ENCODE measurements at regions not wholly inside any gene's neighbourhood (a gene's known extent, or its start where the extent isn't known, plus 50 kb on each side); places are given as distances from the start of the nearest gene placed in this dataset.

DNA sequence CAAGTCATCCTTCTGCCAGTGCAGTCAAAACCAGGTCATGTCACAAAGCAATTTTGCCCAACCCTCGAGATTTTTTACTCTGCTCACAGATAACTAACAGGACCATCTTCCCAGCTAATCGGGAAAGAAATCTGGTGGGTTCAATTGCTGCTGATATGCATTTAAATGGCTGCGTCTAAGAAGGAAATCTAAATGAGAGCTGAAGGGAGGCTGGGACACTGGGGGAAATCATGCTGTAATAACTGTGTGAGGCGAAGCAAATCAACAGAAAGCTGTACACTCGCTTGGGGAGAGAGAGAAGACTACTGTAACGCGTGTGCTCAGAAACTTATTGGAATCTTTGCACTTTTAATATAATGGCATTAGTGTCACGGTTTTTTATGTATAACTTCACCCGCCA lies 535.0 kb downstream of the CDK5RAP2 start:
- H3K4me3 ChIP-seq (ENCODE audit: low read depth, low read length), result no peak overlapping the region
- no peak for TF ChIP-seq CTCF (IDR thresholded peaks at IDR 0.05; ENCODE audit: low read depth, low read length, missing control alignments)
- DNase-seq (ENCODE audit: low read depth), result no peak

- no peak for TF ChIP-seq CTCF (IDR thresholded peaks at IDR 0.05; ENCODE audit: low read depth, low read length, missing control alignments)
- no peak overlapping the region for H3K4me3 ChIP-seq (ENCODE audit: low read depth, low read length)
- DNase-seq (ENCODE audit: low read depth), result no peak
Measured at GRCh38 chr9:120043448-120043847, 536.5 kb downstream of the CDK5RAP2 start.

DNA sequence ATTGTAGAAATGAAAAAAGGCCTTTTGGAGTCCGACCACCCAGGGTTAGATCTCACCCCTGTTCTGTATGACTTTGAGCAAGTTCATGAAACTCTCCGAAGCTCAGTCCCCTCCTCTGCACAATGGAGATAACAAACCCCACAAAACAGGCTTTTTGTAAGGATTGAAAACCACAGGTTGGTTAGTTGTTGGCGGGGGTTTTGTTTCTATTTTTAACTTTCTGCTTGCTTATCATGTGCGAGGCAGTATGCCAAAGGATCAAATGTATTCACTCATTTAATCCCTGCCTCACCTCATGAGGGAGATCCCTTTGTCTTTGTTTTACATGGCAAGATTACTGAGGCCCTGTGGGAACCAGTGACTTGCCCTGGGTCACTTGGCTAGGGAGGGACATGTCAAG lies 539.1 kb downstream of the CDK5RAP2 start:
- H3K4me3 ChIP-seq (ENCODE audit: low read depth, low read length), result no peak overlapping the region
- no peak for DNase-seq (ENCODE audit: low read depth)
- no peak for TF ChIP-seq CTCF (IDR thresholded peaks at IDR 0.05; ENCODE audit: low read depth, low read length, missing control alignments)

DNA sequence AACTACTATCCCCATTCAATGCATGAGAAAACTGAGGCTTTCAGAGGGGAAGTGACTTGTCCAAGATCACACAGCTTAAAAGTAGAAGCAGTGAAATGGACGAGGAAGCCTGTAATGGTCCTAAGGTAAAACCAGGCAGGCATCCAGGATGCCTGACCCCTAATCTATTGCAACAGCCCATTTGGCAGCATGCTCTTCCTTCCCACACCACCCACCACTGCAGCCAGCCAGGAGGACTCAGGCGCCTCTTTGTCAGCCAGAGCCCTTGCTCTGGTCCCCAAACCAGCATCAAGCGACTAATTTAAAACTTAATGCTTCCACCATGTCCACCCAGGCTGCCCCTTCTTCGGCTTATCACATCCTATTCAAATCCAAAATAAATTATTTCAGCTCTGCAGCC lies 541.6 kb downstream of the CDK5RAP2 start:
- no peak overlapping the region for H3K4me3 ChIP-seq (ENCODE audit: low read depth, low read length)
- TF ChIP-seq CTCF (IDR thresholded peaks at IDR 0.05; ENCODE audit: low read depth, low read length, missing control alignments), result no peak
- no peak for DNase-seq (ENCODE audit: low read depth)

DNA sequence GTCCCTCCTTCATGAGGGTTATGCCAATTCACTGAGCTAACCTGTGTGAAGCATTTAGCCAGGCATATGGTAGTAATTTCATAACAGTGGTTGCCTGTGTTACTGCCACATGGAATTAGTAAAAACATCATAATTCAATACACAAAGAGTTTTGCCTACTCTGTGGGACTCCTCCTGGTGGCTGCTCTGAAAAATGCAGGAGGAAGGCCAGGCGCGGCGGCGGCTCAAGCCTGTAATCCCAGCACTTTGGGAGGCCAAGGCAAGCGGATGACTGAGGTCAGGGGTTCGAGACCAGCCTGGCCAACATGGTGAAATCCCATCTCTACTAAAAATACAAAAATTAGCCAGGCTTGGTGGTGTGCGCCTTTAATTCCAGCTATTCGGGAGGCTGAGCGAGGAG lies 547.3 kb downstream of the CDK5RAP2 start:
- TF ChIP-seq CTCF (IDR thresholded peaks at IDR 0.05; ENCODE audit: low read depth, low read length, missing control alignments), result peak; percentile 21

DNA sequence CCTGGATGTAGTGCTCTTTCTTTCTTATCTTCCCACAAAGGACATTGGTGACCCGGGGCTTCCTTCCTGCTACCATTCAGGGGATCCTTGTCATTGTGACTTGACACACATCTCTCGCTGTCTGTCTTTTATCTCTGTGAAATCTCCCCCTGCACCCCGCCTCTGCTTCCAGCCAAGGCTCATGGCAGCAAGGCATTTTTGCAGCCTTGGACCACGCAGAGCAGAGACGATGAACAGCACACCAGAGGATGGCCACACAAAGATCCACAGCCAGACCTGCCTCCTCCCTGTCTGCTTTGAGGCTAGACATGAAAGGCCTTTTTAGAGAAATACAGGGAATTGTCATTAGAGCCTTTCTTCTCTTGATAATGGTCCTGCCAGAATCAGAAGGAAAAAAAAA lies 549.1 kb downstream of the CDK5RAP2 start:
- TF ChIP-seq CTCF (IDR thresholded peaks at IDR 0.05; ENCODE audit: low read depth, low read length, missing control alignments), result no peak
- DNase-seq (ENCODE audit: low read depth), result no peak
- no peak overlapping the region for H3K4me3 ChIP-seq (ENCODE audit: low read depth, low read length)

More for the DNA sequence above, 547.3 kb downstream of the CDK5RAP2 start:
- DNase-seq (ENCODE audit: low read depth), result no peak
- no peak overlapping the region for H3K4me3 ChIP-seq (ENCODE audit: low read depth, low read length)

GRCh38 chr9:120018550-120018949 lies 561.4 kb downstream of the CDK5RAP2 start:
- no peak overlapping the region for H3K4me3 ChIP-seq (ENCODE audit: low read depth, low read length)
- DNase-seq (ENCODE audit: low read depth), result no peak
- no peak for TF ChIP-seq CTCF (IDR thresholded peaks at IDR 0.05; ENCODE audit: low read depth, low read length, missing control alignments)
